ENCODE measurements at regions not wholly inside any gene's neighbourhood (a gene's known extent, or its start where the extent isn't known, plus 50 kb on each side); places are given as distances from the start of the nearest gene placed in this dataset.

DNA sequence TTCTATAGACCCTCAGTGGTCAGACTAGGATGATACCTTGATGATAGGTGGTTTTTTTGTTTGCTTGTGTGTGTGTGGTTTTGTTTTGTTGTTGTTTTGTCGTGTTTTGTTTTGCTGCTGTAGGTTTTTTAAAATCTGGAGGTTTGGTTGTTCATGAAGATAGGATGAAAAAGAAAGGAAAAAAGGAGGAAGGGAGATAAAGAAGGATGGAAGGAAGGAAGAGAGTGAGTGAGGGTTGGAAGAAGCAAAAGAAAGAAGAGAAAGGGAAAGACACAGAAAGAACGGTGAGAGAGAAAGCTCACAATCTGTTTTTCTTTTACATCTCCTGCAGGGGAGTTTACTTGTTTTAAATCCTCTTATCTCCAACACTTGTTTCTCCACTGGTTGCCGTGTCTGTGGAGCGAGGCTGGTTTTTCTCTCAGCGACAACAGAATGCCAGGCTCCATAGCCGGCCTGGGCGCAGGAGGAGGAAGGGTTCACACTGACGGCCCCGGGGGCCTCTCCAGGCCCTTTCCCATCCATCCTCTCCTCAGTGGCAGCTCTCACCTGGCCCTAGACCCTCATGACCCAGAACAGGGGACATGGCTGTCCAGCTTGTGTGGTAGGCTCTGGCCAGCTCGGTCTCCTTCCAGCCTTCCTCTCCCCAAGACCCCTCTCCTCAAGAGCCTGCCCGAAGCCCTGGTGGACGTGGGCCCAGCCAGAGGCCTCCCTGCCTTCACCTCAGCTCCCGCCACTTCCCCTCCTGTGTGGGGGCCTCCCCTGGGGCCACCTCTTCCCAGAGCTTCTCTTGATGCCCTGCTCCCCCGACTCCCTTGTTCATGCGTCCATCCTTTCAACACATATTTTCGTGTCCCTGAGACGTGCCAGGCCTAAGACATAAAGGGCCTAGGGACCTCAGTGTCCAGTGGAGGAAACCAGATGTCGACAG is 168.4 kb downstream of the VEGFA start:
- peaks cover 1% of the 10 kb centered on the region for H3K4me1 ChIP-seq (replicated peaks; ENCODE audit: insufficient read depth)
- no peaks in the 10 kb centered on the region for H3K36me3 ChIP-seq (ENCODE audit: low read depth)
- no peaks in the 10 kb centered on the region for H3K79me2 ChIP-seq (ENCODE audit: low read depth)
- no peaks in the 10 kb centered on the region for H3K27me3 ChIP-seq (ENCODE audit: insufficient read depth, low read depth)
- TF ChIP-seq, protein P1, sequence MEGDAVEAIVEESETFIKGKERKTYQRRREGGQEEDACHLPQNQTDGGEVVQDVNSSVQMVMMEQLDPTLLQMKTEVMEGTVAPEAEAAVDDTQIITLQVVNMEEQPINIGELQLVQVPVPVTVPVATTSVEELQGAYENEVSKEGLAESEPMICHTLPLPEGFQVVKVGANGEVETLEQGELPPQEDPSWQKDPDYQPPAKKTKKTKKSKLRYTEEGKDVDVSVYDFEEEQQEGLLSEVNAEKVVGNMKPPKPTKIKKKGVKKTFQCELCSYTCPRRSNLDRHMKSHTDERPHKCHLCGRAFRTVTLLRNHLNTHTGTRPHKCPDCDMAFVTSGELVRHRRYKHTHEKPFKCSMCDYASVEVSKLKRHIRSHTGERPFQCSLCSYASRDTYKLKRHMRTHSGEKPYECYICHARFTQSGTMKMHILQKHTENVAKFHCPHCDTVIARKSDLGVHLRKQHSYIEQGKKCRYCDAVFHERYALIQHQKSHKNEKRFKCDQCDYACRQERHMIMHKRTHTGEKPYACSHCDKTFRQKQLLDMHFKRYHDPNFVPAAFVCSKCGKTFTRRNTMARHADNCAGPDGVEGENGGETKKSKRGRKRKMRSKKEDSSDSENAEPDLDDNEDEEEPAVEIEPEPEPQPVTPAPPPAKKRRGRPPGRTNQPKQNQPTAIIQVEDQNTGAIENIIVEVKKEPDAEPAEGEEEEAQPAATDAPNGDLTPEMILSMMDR (conservative IDR thresholded peaks at IDR 0.05): no peak
- TF ChIP-seq EZH2 (IDR thresholded peaks at IDR 0.05; ENCODE audit: low read depth): no peak
- no peaks in the 10 kb centered on the region for H3K9me3 ChIP-seq (ENCODE audit: insufficient read depth, low read depth)
- no peaks in the 10 kb centered on the region for H3K9me2 ChIP-seq (ENCODE audit: insufficient read depth)
- POLR2A ChIA-PET (ENCODE audit: unreplicated experiment): no interaction called here
- no peaks in the 10 kb centered on the region for H4K20me1 ChIP-seq (ENCODE audit: insufficient read depth)
- no peak for DNase-seq
- intact Hi-C loops (cut with micrococcal nuclease; ENCODE audit: unreplicated experiment): no loop called here
- H3F3A ChIP-seq (ENCODE audit: insufficient read depth, low read depth): no peaks in the 10 kb centered on the region
- CTCF ChIA-PET: no interaction called here
- H3K4me2 ChIP-seq: no peak overlapping the region
- BruUV-seq (replicated peaks): no TSS peak
- no peak overlapping the region for H3K27ac ChIP-seq
- H2AFZ ChIP-seq: no peak overlapping the region
- no peak overlapping the region for H3K4me3 ChIP-seq

- Histone ChIP-seq H3K27ac (no peak overlapping the region), H3K9me2 (ENCODE audit: insufficient read depth) (no peaks in the 10 kb centered on the region), H3K9me3 (ENCODE audit: insufficient read depth, low read depth) (no peaks in the 10 kb centered on the region), H3K79me2 (ENCODE audit: low read depth) (no peaks in the 10 kb centered on the region), H3K36me3 (ENCODE audit: low read depth) (no peaks in the 10 kb centered on the region), H3K27me3 (ENCODE audit: insufficient read depth, low read depth) (no peaks in the 10 kb centered on the region), H3K4me3 (no peak overlapping the region), H2AFZ (no peak overlapping the region), H3F3A (ENCODE audit: insufficient read depth, low read depth) (no peaks in the 10 kb centered on the region), H4K20me1 (ENCODE audit: insufficient read depth) (no peaks in the 10 kb centered on the region), H3K4me1 (replicated peaks; ENCODE audit: insufficient read depth) (no peaks in the 10 kb centered on the region), H3K4me2 (no peak overlapping the region)
- DNase-seq: no peak
- ChIA-PET POLR2A (ENCODE audit: unreplicated experiment) (interaction anchor here (0.6 kb wide), 1 partner anchor 366 kb away, joined by 8 read pairs; no protein-coding TSS in a partner anchor), CTCF (no interaction called here)
- TF ChIP-seq EZH2 (IDR thresholded peaks at IDR 0.05; ENCODE audit: low read depth): no peak
- TF ChIP-seq, protein P1 (conservative IDR thresholded peaks at IDR 0.05): no peak
- intact Hi-C loops (cut with micrococcal nuclease; ENCODE audit: unreplicated experiment): no loop called here
- BruUV-seq (replicated peaks): no TSS peak
These were observed 167.5 kb downstream of the VEGFA start for GRCh38 chr6:43937236-43938177.

GRCh38 chr6:43936476-43936875 is 166.5 kb downstream of the VEGFA start:
- no peak overlapping the region for H2AFZ ChIP-seq
- H3K4me3 ChIP-seq: no peak overlapping the region
- H3K4me2 ChIP-seq: no peak overlapping the region
- no peaks in the 10 kb centered on the region for H3F3A ChIP-seq (ENCODE audit: insufficient read depth, low read depth)
- no peak overlapping the region for H3K27ac ChIP-seq
- no peaks in the 10 kb centered on the region for H3K4me1 ChIP-seq (replicated peaks; ENCODE audit: insufficient read depth)
- no peaks in the 10 kb centered on the region for H3K36me3 ChIP-seq (ENCODE audit: low read depth)
- POLR2A ChIA-PET (ENCODE audit: unreplicated experiment): no interaction called here
- no peaks in the 10 kb centered on the region for H4K20me1 ChIP-seq (ENCODE audit: insufficient read depth)
- H3K9me3 ChIP-seq (ENCODE audit: insufficient read depth, low read depth): no peaks in the 10 kb centered on the region
- H3K79me2 ChIP-seq (ENCODE audit: low read depth): no peaks in the 10 kb centered on the region
- BruUV-seq (replicated peaks): no TSS peak
- intact Hi-C loops (cut with micrococcal nuclease; ENCODE audit: unreplicated experiment): no loop called here
- CTCF ChIA-PET: no interaction called here
- TF ChIP-seq, protein P1 (conservative IDR thresholded peaks at IDR 0.05): no peak
- TF ChIP-seq EZH2 (IDR thresholded peaks at IDR 0.05; ENCODE audit: low read depth): no peak
- DNase-seq: no peak
- H3K27me3 ChIP-seq (ENCODE audit: insufficient read depth, low read depth): no peaks in the 10 kb centered on the region
- no peaks in the 10 kb centered on the region for H3K9me2 ChIP-seq (ENCODE audit: insufficient read depth)

All from PC-9 (cell line).